SIG-M5 treated with dmso at 0.1 percent for 504 hours (cell line): ENCODE measurements at regions not wholly inside any gene's neighbourhood (a gene's known extent, or its start where the extent isn't known, plus 50 kb on each side); places are given as distances from the start of the nearest gene placed in this dataset.
"Not testable (repeated sequence)": the region's sequence is repeated elsewhere in the genome, so short reads cannot be mapped to it uniquely, and the experiment has no call there.

ENCODE experiments used
- DNase-seq: peaks from one replicate; lab custom pipeline; 2025; ENCODE audit not compliant: unreplicated experiment; lab: John Stamatoyannopoulos, UW

GRCh38 chr22:49383909-49384308 is 443.8 kb downstream of the BRD1 start:
- DNase-seq: not testable (repeated sequence)

- DNase-seq: no peak
Observed at GRCh38 chr22:49382451-49382735, 445.3 kb downstream of the BRD1 start.

GRCh38 chr22:49381595-49382450 is 445.9 kb downstream of the BRD1 start:
- no peak for DNase-seq

- DNase-seq: no peak
Observed at GRCh38 chr22:49380828-49381114, 446.9 kb downstream of the BRD1 start.

GRCh38 chr22:49380095-49380827 is 447.4 kb downstream of the BRD1 start:
- no peak for DNase-seq

- DNase-seq: no peak
Observed at GRCh38 chr22:49377306-49377705, 450.4 kb downstream of the BRD1 start.

- no peak for DNase-seq
Observed at GRCh38 chr22:49373801-49374226, 453.9 kb downstream of the BRD1 start.

GRCh38 chr22:49373289-49373666 is 454.4 kb downstream of the BRD1 start:
- no peak for DNase-seq

GRCh38 chr22:49372530-49373288 is 455.0 kb downstream of the BRD1 start:
- no peak for DNase-seq

- no peak for DNase-seq
Observed at GRCh38 chr22:49372111-49372529, 455.6 kb downstream of the BRD1 start.

GRCh38 chr22:49371325-49372110 is 456.2 kb downstream of the BRD1 start:
- DNase-seq: no peak

- no peak for DNase-seq
Observed at GRCh38 chr22:49370627-49371301, 456.9 kb downstream of the BRD1 start.

- DNase-seq: no peak
Observed at GRCh38 chr22:49369726-49370626, 457.7 kb downstream of the BRD1 start.

GRCh38 chr22:49368976-49369725 is 458.5 kb downstream of the BRD1 start:
- DNase-seq: no peak

- DNase-seq: no peak
Observed at GRCh38 chr22:49368221-49368975, 459.3 kb downstream of the BRD1 start.

- DNase-seq: no peak
Observed at GRCh38 chr22:49367041-49367697, 460.5 kb downstream of the BRD1 start.

- no peak for DNase-seq
Observed at GRCh38 chr22:49366437-49366836, 461.2 kb downstream of the BRD1 start.

GRCh38 chr22:49365910-49366309 is 461.8 kb downstream of the BRD1 start:
- DNase-seq: no peak
